ENCODE measurements at regions not wholly inside any gene's neighbourhood (a gene's known extent, or its start where the extent isn't known, plus 50 kb on each side); places are given as distances from the start of the nearest gene placed in this dataset.

GRCh38 chr12:4223273-4223845 lies 50.2 kb upstream of the CCND2 start:
- Histone ChIP-seq H2BK120ac (ENCODE audit: low read depth, low read length) (no peak overlapping the region), H3K9me3 (ENCODE audit: control insufficient read depth, low read length) (peaks cover 24% of the 10 kb centered on the region), H3K4me1 (ENCODE audit: control insufficient read depth, insufficient read depth, low read depth, low read length) (no peaks in the 10 kb centered on the region), H3K9ac (ENCODE audit: low read length) (no peak overlapping the region), H3K36me3 (ENCODE audit: control insufficient read depth in 1 of 2, insufficient read depth in 2 of 2, low read depth in 1 of 2, low read length in 2 of 2) (no peaks in the 10 kb centered on the region), H4K8ac (ENCODE audit: low read length) (no peak overlapping the region), H2BK5ac (ENCODE audit: low read depth, low read length, poor library complexity, severe bottlenecking) (no peak overlapping the region), H4K91ac (ENCODE audit: low read length) (no peak overlapping the region), H3K23ac (ENCODE audit: low read length in 2 of 2) (no peak overlapping the region), H3K4me2 (ENCODE audit: low read length, poor library complexity, severe bottlenecking) (no peak overlapping the region), H3K18ac (ENCODE audit: low read depth in 1 of 2, low read length in 2 of 2) (no peak overlapping the region), H3K27me3 (ENCODE audit: control insufficient read depth in 1 of 2, insufficient read depth in 1 of 2, low read length in 2 of 2) (peaks cover 25 to 26% of the 10 kb centered on the region in 2 experiments), H3K14ac (ENCODE audit: low read length in 2 of 2) (no peak overlapping the region), H2BK15ac (ENCODE audit: low read depth, poor library complexity, severe bottlenecking) (no peak overlapping the region), H2AFZ (ENCODE audit: low read depth, low read length) (no peak overlapping the region), H2AK5ac (ENCODE audit: low read length, severe bottlenecking) (no peak overlapping the region), H2BK12ac (ENCODE audit: low read length in 2 of 2) (no peak overlapping the region), H3K4me3 (ENCODE audit: insufficient read depth in 1 of 2, low read depth in 1 of 2, low read length in 2 of 2) (no peak overlapping the region), H3K27ac (ENCODE audit: low read length, poor library complexity, severe bottlenecking) (no peak overlapping the region), H3K79me1 (replicated peaks; ENCODE audit: low read length, poor library complexity, severe bottlenecking) (no peaks in the 10 kb centered on the region), H3K4ac (ENCODE audit: low read depth in 1 of 2, low read length in 2 of 2) (no peak overlapping the region)
- WGBS, result 84% methylated on average over 3 of the region's 4 CpGs
- no peak for DNase-seq

GRCh38 chr12:4221258-4221620 lies 52.3 kb upstream of the CCND2 start:
- no peaks in the 10 kb centered on the region for H3K79me1 ChIP-seq (replicated peaks; ENCODE audit: low read length, poor library complexity, severe bottlenecking)
- no peak overlapping the region for H3K23ac ChIP-seq (ENCODE audit: low read length in 2 of 2)
- no peaks in the 10 kb centered on the region for H3K36me3 ChIP-seq (ENCODE audit: control insufficient read depth in 1 of 2, insufficient read depth in 2 of 2, low read depth in 1 of 2, low read length in 2 of 2)
- no peak overlapping the region for H3K9ac ChIP-seq (ENCODE audit: low read length)
- H2BK15ac ChIP-seq (ENCODE audit: low read depth, poor library complexity, severe bottlenecking), result no peak overlapping the region
- H3K4me3 ChIP-seq (ENCODE audit: insufficient read depth in 1 of 2, low read depth in 1 of 2, low read length in 2 of 2), result no peak overlapping the region
- H2AFZ ChIP-seq (ENCODE audit: low read depth, low read length), result no peak overlapping the region
- H3K4me2 ChIP-seq (ENCODE audit: low read length, poor library complexity, severe bottlenecking), result no peak overlapping the region
- H3K27ac ChIP-seq (ENCODE audit: low read length, poor library complexity, severe bottlenecking), result no peak overlapping the region
- H2BK5ac ChIP-seq (ENCODE audit: low read depth, low read length, poor library complexity, severe bottlenecking), result no peak overlapping the region
- H4K91ac ChIP-seq (ENCODE audit: low read length), result no peak overlapping the region
- peaks cover 24% of the 10 kb centered on the region for H3K9me3 ChIP-seq (ENCODE audit: control insufficient read depth, low read length)
- H3K14ac ChIP-seq (ENCODE audit: low read length in 2 of 2), result no peak overlapping the region
- H2AK5ac ChIP-seq (ENCODE audit: low read length, severe bottlenecking), result no peak overlapping the region
- H2BK120ac ChIP-seq (ENCODE audit: low read depth, low read length), result no peak overlapping the region
- no peak overlapping the region for H2BK12ac ChIP-seq (ENCODE audit: low read length in 2 of 2)
- H3K27me3 ChIP-seq (ENCODE audit: control insufficient read depth in 1 of 2, insufficient read depth in 1 of 2, low read length in 2 of 2), result peaks cover 14 to 22% of the 10 kb centered on the region in 2 experiments
- H3K18ac ChIP-seq (ENCODE audit: low read depth in 1 of 2, low read length in 2 of 2), result no peak overlapping the region
- no peaks in the 10 kb centered on the region for H3K4me1 ChIP-seq (ENCODE audit: control insufficient read depth, insufficient read depth, low read depth, low read length)
- H3K4ac ChIP-seq (ENCODE audit: low read depth in 1 of 2, low read length in 2 of 2), result no peak overlapping the region
- no peak overlapping the region for H4K8ac ChIP-seq (ENCODE audit: low read length)
- no peak for DNase-seq

GRCh38 chr12:4220536-4221257 lies 52.9 kb upstream of the CCND2 start:
- Histone ChIP-seq H3K18ac (ENCODE audit: low read depth in 1 of 2, low read length in 2 of 2) (no peak overlapping the region), H4K8ac (ENCODE audit: low read length) (no peak overlapping the region), H3K14ac (ENCODE audit: low read length in 2 of 2) (no peak overlapping the region), H3K23ac (ENCODE audit: low read length in 2 of 2) (no peak overlapping the region), H2AK5ac (ENCODE audit: low read length, severe bottlenecking) (no peak overlapping the region), H3K4me2 (ENCODE audit: low read length, poor library complexity, severe bottlenecking) (no peak overlapping the region), H3K27me3 (ENCODE audit: control insufficient read depth in 1 of 2, insufficient read depth in 1 of 2, low read length in 2 of 2) (peaks cover 9 to 20% of the 10 kb centered on the region in 2 experiments), H2BK12ac (ENCODE audit: low read length in 2 of 2) (no peak overlapping the region), H3K4ac (ENCODE audit: low read depth in 1 of 2, low read length in 2 of 2) (no peak overlapping the region), H3K27ac (ENCODE audit: low read length, poor library complexity, severe bottlenecking) (no peak overlapping the region), H3K9ac (ENCODE audit: low read length) (no peak overlapping the region), H2BK15ac (ENCODE audit: low read depth, poor library complexity, severe bottlenecking) (no peak overlapping the region), H2BK5ac (ENCODE audit: low read depth, low read length, poor library complexity, severe bottlenecking) (no peak overlapping the region), H3K4me1 (ENCODE audit: control insufficient read depth, insufficient read depth, low read depth, low read length) (no peaks in the 10 kb centered on the region), H2AFZ (ENCODE audit: low read depth, low read length) (no peak overlapping the region), H3K4me3 (ENCODE audit: insufficient read depth in 1 of 2, low read depth in 1 of 2, low read length in 2 of 2) (no peak overlapping the region), H2BK120ac (ENCODE audit: low read depth, low read length) (no peak overlapping the region), H3K36me3 (ENCODE audit: control insufficient read depth in 1 of 2, insufficient read depth in 2 of 2, low read depth in 1 of 2, low read length in 2 of 2) (no peaks in the 10 kb centered on the region), H3K9me3 (ENCODE audit: control insufficient read depth, low read length) (peaks cover 24% of the 10 kb centered on the region), H4K91ac (ENCODE audit: low read length) (no peak overlapping the region), H3K79me1 (replicated peaks; ENCODE audit: low read length, poor library complexity, severe bottlenecking) (no peaks in the 10 kb centered on the region)
- WGBS, result 81% methylated on average over 6 of the region's 7 CpGs
- no peak for DNase-seq

- Histone ChIP-seq H3K36me3 (ENCODE audit: control insufficient read depth in 1 of 2, insufficient read depth in 2 of 2, low read depth in 1 of 2, low read length in 2 of 2) (no peaks in the 10 kb centered on the region), H2BK5ac (ENCODE audit: low read depth, low read length, poor library complexity, severe bottlenecking) (no peak overlapping the region), H3K27ac (ENCODE audit: low read length, poor library complexity, severe bottlenecking) (no peak overlapping the region), H3K79me1 (replicated peaks; ENCODE audit: low read length, poor library complexity, severe bottlenecking) (no peaks in the 10 kb centered on the region), H3K4me1 (ENCODE audit: control insufficient read depth, insufficient read depth, low read depth, low read length) (no peaks in the 10 kb centered on the region), H2AFZ (ENCODE audit: low read depth, low read length) (no peak overlapping the region), H2AK5ac (ENCODE audit: low read length, severe bottlenecking) (no peak overlapping the region), H3K9me3 (ENCODE audit: control insufficient read depth, low read length) (peaks cover under 1% of the 10 kb centered on the region), H3K14ac (ENCODE audit: low read length in 2 of 2) (no peak overlapping the region), H3K23ac (ENCODE audit: low read length in 2 of 2) (no peak overlapping the region), H3K4me3 (ENCODE audit: insufficient read depth in 1 of 2, low read depth in 1 of 2, low read length in 2 of 2) (no peak overlapping the region), H2BK120ac (ENCODE audit: low read depth, low read length) (no peak overlapping the region), H3K27me3 (ENCODE audit: control insufficient read depth in 1 of 2, insufficient read depth in 1 of 2, low read length in 2 of 2) (peaks cover 6 to 24% of the 10 kb centered on the region in 2 experiments), H2BK12ac (ENCODE audit: low read length in 2 of 2) (no peak overlapping the region), H4K91ac (ENCODE audit: low read length) (no peak overlapping the region), H3K18ac (ENCODE audit: low read depth in 1 of 2, low read length in 2 of 2) (no peak overlapping the region), H4K8ac (ENCODE audit: low read length) (no peak overlapping the region), H2BK15ac (ENCODE audit: low read depth, poor library complexity, severe bottlenecking) (no peak overlapping the region), H3K9ac (ENCODE audit: low read length) (no peak overlapping the region), H3K4me2 (ENCODE audit: low read length, poor library complexity, severe bottlenecking) (no peak overlapping the region), H3K4ac (ENCODE audit: low read depth in 1 of 2, low read length in 2 of 2) (no peak overlapping the region)
- WGBS, result 95% methylated on average over 4 of the region's 6 CpGs
- DNase-seq, result no peak
Measured at GRCh38 chr12:4217091-4217490, 56.5 kb upstream of the CCND2 start.

All from mesenchymal stem cell (in vitro differentiated cells and primary cell).